T-helper 17 cell (primary cell): ENCODE measurements at regions not wholly inside any gene's neighbourhood (a gene's known extent, or its start where the extent isn't known, plus 50 kb on each side); places are given as distances from the start of the nearest gene placed in this dataset.

ENCODE experiments used
- ATAC-seq: fragments of 150-1000 bp; cut with Tn5 transposase; 2 replicates; pipeline ENCODE4 v1.10.0; 2021; ENCODE audit warnings: mild to moderate bottlenecking, moderate library complexity
- DNase-seq, 3 donors: peaks; one replicate each; pipeline versions ENCODE4 v3.0.0 to v3.0.0-alpha.2; 2020 to 2021
- H3K9me3 ChIP-seq: one replicate; pipeline ENCODE4 v1.7.0; 2013; ENCODE audit warnings: low read length, mild to moderate bottlenecking; ENCODE audit not compliant: control insufficient read depth, poor library complexity, severe bottlenecking
- H3K27ac Mint-ChIP-seq: one replicate; pipeline ENCODE4 v1.8.0; 2022; ENCODE audit warnings: mild to moderate bottlenecking, moderate library complexity, mixed read lengths
- H3K27me3 Mint-ChIP-seq: one replicate; pipeline ENCODE4 v1.8.0; 2022; ENCODE audit warnings: mixed read lengths
- H3K36me3 Mint-ChIP-seq: one replicate; pipeline ENCODE4 v1.8.0; 2022; ENCODE audit warnings: low read depth, mixed read lengths
- H3K4me1 Mint-ChIP-seq: one replicate; pipeline ENCODE4 v1.8.0; 2022; ENCODE audit warnings: mild to moderate bottlenecking, mixed read lengths
- H3K4me3 Mint-ChIP-seq: one replicate; pipeline ENCODE4 v1.8.0; 2022; ENCODE audit warnings: mild to moderate bottlenecking, moderate library complexity, mixed read lengths

DNA sequence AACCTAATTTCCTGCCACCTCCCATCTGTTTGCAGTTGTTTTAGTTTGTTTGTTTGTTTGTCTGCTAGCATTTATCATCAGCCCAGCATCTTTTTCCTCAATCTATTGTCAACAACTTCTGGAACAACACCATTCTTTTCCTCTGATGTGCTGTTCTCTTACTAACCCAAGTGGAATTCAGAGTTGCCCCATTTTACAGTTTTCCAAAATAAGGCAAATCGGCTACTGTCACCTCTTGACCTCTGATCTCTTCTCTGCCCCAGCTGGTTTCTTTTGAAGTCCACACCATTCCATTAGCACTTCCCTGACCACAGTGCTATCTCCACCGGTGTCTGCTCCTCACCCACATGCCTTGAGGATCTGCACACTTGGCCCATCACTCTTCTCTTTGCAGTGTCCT is 102.4 kb downstream of the EFNB2 start:
- Mint-ChIP-seq H3K27ac (no peak overlapping the region), H3K4me1 (no peaks in the 10 kb centered on the region)
- no peak for ATAC-seq

DNA sequence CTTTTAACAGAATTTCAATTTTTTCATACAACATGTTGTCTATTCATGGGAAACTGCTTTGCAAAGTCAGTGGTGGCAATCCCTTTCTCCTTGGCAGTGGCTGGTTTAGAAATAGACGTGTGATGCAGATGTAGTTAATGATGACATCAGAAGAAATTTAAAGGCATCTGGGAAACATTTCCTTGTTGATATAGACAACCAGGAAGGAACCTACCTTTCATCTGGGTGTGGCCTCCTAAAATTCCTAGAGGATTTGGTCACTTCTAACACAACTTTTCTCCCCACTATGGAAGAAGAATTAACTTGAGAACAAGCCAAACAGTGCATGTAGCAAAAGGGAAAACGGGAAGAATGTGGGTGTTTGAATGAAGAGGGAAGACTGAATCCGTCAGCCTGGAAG is 102.8 kb downstream of the EFNB2 start:
- ATAC-seq: no peak
- no peak overlapping the region for H3K27ac Mint-ChIP-seq
- peaks cover 12% of the 10 kb centered on the region for H3K27me3 Mint-ChIP-seq
- no peaks in the 10 kb centered on the region for H3K36me3 Mint-ChIP-seq
- H3K4me3 Mint-ChIP-seq: no peak overlapping the region
- DNase-seq: no peak
- H3K4me1 Mint-ChIP-seq: no peaks in the 10 kb centered on the region
- no peaks in the 10 kb centered on the region for H3K9me3 ChIP-seq

More for the DNA sequence above, 102.4 kb downstream of the EFNB2 start:
- no peaks in the 10 kb centered on the region for H3K9me3 ChIP-seq
- no peak overlapping the region for H3K4me3 Mint-ChIP-seq
- H3K27me3 Mint-ChIP-seq: peaks cover 12% of the 10 kb centered on the region
- no peaks in the 10 kb centered on the region for H3K36me3 Mint-ChIP-seq
- no peak for DNase-seq

GRCh38 chr13:106426909-106427308 is 108.6 kb downstream of the EFNB2 start:
- Mint-ChIP-seq H3K27ac (no peak overlapping the region), H3K4me3 (no peak overlapping the region), H3K27me3 (peaks cover 12% of the 10 kb centered on the region), H3K4me1 (no peaks in the 10 kb centered on the region), H3K36me3 (no peaks in the 10 kb centered on the region)
- H3K9me3 ChIP-seq: no peaks in the 10 kb centered on the region
- DNase-seq (no peak), ATAC-seq (no peak)

DNA sequence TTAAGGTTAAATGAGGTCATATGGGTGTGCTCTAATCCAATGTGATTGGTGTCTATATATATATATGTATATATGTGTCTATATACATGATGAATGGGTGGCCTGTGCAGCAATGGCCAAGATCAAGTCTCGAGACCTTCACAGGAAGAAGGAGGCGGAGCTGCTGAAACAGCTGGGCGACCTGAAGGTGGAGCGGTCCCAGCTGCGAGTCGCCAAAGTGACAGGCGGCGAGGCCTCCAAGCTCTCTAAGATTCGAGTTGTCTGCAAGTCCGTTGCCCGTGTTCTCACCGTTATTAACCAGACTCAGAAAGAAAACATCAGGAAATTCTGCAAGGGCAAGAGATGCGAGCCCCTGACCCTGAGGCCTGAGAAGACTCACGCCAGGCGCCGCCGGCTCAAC is 109.8 kb downstream of the EFNB2 start:
- Mint-ChIP-seq H3K27ac (no peak overlapping the region), H3K36me3 (no peaks in the 10 kb centered on the region), H3K27me3 (peaks cover 9% of the 10 kb centered on the region), H3K4me1 (no peaks in the 10 kb centered on the region), H3K4me3 (no peak overlapping the region)
- ATAC-seq: no peak
- DNase-seq: no peak
- H3K9me3 ChIP-seq: no peaks in the 10 kb centered on the region

GRCh38 chr13:106424805-106425204 is 110.7 kb downstream of the EFNB2 start:
- no peaks in the 10 kb centered on the region for H3K4me1 Mint-ChIP-seq
- no peak overlapping the region for H3K27ac Mint-ChIP-seq
- H3K4me3 Mint-ChIP-seq: no peak overlapping the region
- H3K9me3 ChIP-seq: no peaks in the 10 kb centered on the region
- ATAC-seq (no peak), DNase-seq (no peak)
- peaks cover under 1% of the 10 kb centered on the region for H3K27me3 Mint-ChIP-seq
- H3K36me3 Mint-ChIP-seq: no peaks in the 10 kb centered on the region

DNA sequence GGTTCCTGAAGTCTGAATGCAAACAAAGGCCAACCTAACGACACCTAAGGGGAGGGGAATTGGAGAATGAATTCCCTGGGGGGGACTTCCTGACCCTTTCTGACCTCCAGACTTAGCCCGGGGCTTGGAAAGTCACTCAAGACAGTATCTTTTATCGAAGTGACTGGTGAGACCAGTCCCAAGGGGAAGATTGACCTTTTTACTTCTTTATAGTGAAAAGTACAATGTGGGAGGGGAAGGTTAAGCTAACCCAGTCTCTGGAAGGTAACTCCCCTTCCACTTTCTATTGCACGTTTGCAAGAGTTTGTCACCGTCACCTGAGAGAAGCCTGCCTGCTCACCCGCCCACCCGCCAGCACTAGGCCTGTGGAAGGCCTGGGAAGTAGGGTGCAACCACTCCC is 111.9 kb downstream of the EFNB2 start:
- H3K36me3 Mint-ChIP-seq: no peaks in the 10 kb centered on the region
- H3K27ac Mint-ChIP-seq: no peak overlapping the region
- H3K27me3 Mint-ChIP-seq: peaks cover under 1% of the 10 kb centered on the region
- no peak for ATAC-seq
- H3K9me3 ChIP-seq: no peaks in the 10 kb centered on the region
- no peak overlapping the region for H3K4me3 Mint-ChIP-seq
- no peak for DNase-seq
- H3K4me1 Mint-ChIP-seq: no peaks in the 10 kb centered on the region

DNA sequence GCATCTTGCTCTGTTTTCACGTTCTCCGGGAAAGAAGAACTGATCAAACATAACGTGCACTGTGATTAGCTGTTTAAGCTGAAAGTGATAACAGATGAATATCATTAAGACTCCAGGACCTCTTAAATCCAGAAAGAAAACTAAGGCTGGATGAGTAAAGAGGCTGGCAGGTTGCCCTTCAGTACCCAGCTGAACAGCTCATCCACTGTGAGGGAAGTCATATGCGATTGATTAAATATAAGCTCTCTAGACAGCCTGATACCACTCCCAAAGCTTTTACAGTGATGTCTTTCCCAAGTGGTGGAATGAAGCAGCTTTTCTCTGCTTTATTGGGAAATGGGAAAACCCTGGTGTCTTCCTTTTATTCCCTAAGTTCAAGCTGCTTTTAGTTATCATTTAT is 116.9 kb downstream of the EFNB2 start:
- H3K4me1 Mint-ChIP-seq: peaks cover 4% of the 10 kb centered on the region
- no peak overlapping the region for H3K27ac Mint-ChIP-seq
- no peak overlapping the region for H3K4me3 Mint-ChIP-seq
- no peak for DNase-seq
- ATAC-seq: no peak
- H3K27me3 Mint-ChIP-seq: peaks cover 23% of the 10 kb centered on the region
- no peaks in the 10 kb centered on the region for H3K9me3 ChIP-seq
- no peaks in the 10 kb centered on the region for H3K36me3 Mint-ChIP-seq

GRCh38 chr13:106417467-106418110 is 117.9 kb downstream of the EFNB2 start:
- Mint-ChIP-seq H3K4me1 (peaks cover 4% of the 10 kb centered on the region), H3K4me3 (no peak overlapping the region), H3K36me3 (no peaks in the 10 kb centered on the region), H3K27ac (no peak overlapping the region), H3K27me3 (peaks cover 23% of the 10 kb centered on the region)
- ATAC-seq (no peak), DNase-seq (no peak)
- H3K9me3 ChIP-seq: no peaks in the 10 kb centered on the region

GRCh38 chr13:106416645-106417044 is 118.8 kb downstream of the EFNB2 start:
- Mint-ChIP-seq H3K27ac (no peak overlapping the region), H3K4me3 (no peak overlapping the region), H3K4me1 (peaks cover 4% of the 10 kb centered on the region), H3K27me3 (peaks cover 23% of the 10 kb centered on the region), H3K36me3 (no peaks in the 10 kb centered on the region)
- ATAC-seq: no peak
- DNase-seq: no peak
- no peaks in the 10 kb centered on the region for H3K9me3 ChIP-seq

GRCh38 chr13:106415971-106416370 is 119.5 kb downstream of the EFNB2 start:
- Mint-ChIP-seq H3K27ac (no peak overlapping the region), H3K4me1 (peaks cover 4% of the 10 kb centered on the region), H3K27me3 (peaks cover 23% of the 10 kb centered on the region), H3K4me3 (no peak overlapping the region), H3K36me3 (no peaks in the 10 kb centered on the region)
- DNase-seq (no peak), ATAC-seq (no peak)
- H3K9me3 ChIP-seq: no peaks in the 10 kb centered on the region

DNA sequence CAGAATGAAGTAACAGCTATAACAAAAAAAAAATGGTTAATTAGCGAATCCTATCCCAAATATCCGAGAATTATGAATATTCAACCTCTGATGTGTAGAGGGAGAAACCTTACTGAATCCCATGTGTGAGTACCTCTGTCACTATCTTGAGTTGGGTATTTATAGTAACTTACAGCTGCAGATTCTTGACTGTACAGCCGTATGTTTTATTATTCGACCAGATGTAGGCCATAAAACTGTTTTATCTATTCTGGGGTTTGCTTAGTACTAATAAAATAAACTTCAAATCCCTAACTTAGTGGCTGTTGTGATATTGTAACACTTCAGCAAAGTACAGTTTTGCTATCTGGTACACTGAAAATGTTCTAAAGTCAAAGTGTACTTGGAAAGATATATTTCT is 120.0 kb downstream of the EFNB2 start:
- Mint-ChIP-seq H3K4me1 (peaks cover 4% of the 10 kb centered on the region), H3K36me3 (no peaks in the 10 kb centered on the region), H3K27me3 (peaks cover 27% of the 10 kb centered on the region), H3K4me3 (no peak overlapping the region), H3K27ac (no peak overlapping the region)
- DNase-seq (no peak), ATAC-seq (no peak)
- H3K9me3 ChIP-seq: no peaks in the 10 kb centered on the region

DNA sequence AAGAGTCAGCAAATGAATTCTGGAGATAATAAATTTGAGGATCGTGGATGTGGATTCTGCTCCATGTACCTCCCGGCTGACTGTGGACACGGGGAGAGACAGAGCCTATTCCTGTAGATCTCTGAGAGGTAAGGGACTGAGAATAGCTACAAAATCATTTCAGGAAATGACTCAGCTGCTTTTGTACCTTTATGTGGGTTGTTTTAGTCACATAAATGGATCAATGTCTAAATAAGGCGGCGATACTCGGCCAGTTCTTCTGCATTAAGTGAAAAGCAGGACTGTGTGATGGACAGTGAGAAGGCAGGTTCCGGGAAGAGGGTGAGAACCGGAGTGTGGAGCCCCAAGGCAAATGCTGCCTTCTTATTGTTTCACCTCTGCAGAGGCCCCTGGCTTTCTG is 128.1 kb downstream of the EFNB2 start:
- no peak overlapping the region for H3K4me3 Mint-ChIP-seq
- H3K36me3 Mint-ChIP-seq: no peaks in the 10 kb centered on the region
- H3K27ac Mint-ChIP-seq: no peak overlapping the region
- ATAC-seq (no peak), DNase-seq (no peak)
- no peaks in the 10 kb centered on the region for H3K4me1 Mint-ChIP-seq
- H3K27me3 Mint-ChIP-seq: peaks cover 12% of the 10 kb centered on the region
- H3K9me3 ChIP-seq: no peaks in the 10 kb centered on the region

GRCh38 chr13:106405731-106406130 is 129.7 kb downstream of the EFNB2 start:
- Mint-ChIP-seq H3K4me1 (no peaks in the 10 kb centered on the region), H3K36me3 (no peaks in the 10 kb centered on the region), H3K27me3 (peaks cover 18% of the 10 kb centered on the region), H3K4me3 (no peak overlapping the region), H3K27ac (no peak overlapping the region)
- no peak for ATAC-seq
- no peak for DNase-seq
- H3K9me3 ChIP-seq: no peaks in the 10 kb centered on the region

- H3K9me3 ChIP-seq: no peaks in the 10 kb centered on the region
- Mint-ChIP-seq H3K4me1 (no peaks in the 10 kb centered on the region), H3K4me3 (no peak overlapping the region), H3K27ac (no peak overlapping the region), H3K36me3 (no peaks in the 10 kb centered on the region), H3K27me3 (peaks cover 30% of the 10 kb centered on the region)
- no peak for DNase-seq
- ATAC-seq: no peak
Measured at GRCh38 chr13:106403280-106403679, 132.2 kb downstream of the EFNB2 start.
